ENCODE measurements at regions not wholly inside any gene's neighbourhood (a gene's known extent, or its start where the extent isn't known, plus 50 kb on each side); places are given as distances from the start of the nearest gene placed in this dataset.

GRCh38 chr1:84090447-84091245 lies 53.4 kb upstream of the PRKACB start:
- no peak for DNase-seq (ENCODE audit: low spot score)

GRCh38 chr1:84089867-84090266 lies 54.2 kb upstream of the PRKACB start:
- peak; percentile 12 for DNase-seq (ENCODE audit: low spot score)

GRCh38 chr1:84089465-84089864 lies 54.6 kb upstream of the PRKACB start:
- DNase-seq (ENCODE audit: low spot score), result peak; percentile 19

GRCh38 chr1:84086616-84087015 lies 57.5 kb upstream of the PRKACB start:
- no peak for DNase-seq (ENCODE audit: low spot score)

- no peak for DNase-seq (ENCODE audit: low spot score)
These were observed 57.9 kb upstream of the PRKACB start for GRCh38 chr1:84086189-84086588.

GRCh38 chr1:84083307-84083706 lies 60.8 kb upstream of the PRKACB start:
- DNase-seq (ENCODE audit: low spot score), result no peak

GRCh38 chr1:84078842-84079202 lies 65.2 kb upstream of the PRKACB start:
- no peak for DNase-seq (ENCODE audit: low spot score)

- DNase-seq (ENCODE audit: low spot score), result peak; percentile 48
These were observed 65.8 kb upstream of the PRKACB start for GRCh38 chr1:84078108-84078841.

GRCh38 chr1:84077476-84078107 lies 66.5 kb upstream of the PRKACB start:
- DNase-seq (ENCODE audit: low spot score), result peak; percentile 85

GRCh38 chr1:84073266-84073665 lies 70.8 kb upstream of the PRKACB start:
- no peak for DNase-seq (ENCODE audit: low spot score)

- no peak for DNase-seq (ENCODE audit: low spot score)
These were observed 70.4 kb upstream of the TTLL7 start for GRCh38 chr1:84069236-84069845.

- no peak for DNase-seq (ENCODE audit: low spot score)
These were observed 63.6 kb upstream of the TTLL7 start for GRCh38 chr1:84062496-84062895.

- no peak for DNase-seq (ENCODE audit: low spot score)
These were observed 62.4 kb upstream of the TTLL7 start for GRCh38 chr1:84061336-84061735.

- no peak for DNase-seq (ENCODE audit: low spot score)
These were observed 61.8 kb upstream of the TTLL7 start for GRCh38 chr1:84060781-84061180.

GRCh38 chr1:84048820-84049219 lies 49.9 kb upstream of the TTLL7 start:
- no peak for DNase-seq (ENCODE audit: low spot score)
